Mucosa of gallbladder (tissue), 1 donor: ENCODE measurements at regions not wholly inside any gene's neighbourhood (a gene's known extent, or its start where the extent isn't known, plus 50 kb on each side); places are given as distances from the start of the nearest gene placed in this dataset.
"Not testable (repeated sequence)": the region's sequence is repeated elsewhere in the genome, so short reads cannot be mapped to it uniquely, and the experiment has no call there.

Experiments
- DNase-seq: peaks from one replicate; pipeline ENCODE4 v3.0.0-alpha.2; 2020; ENCODE audit warnings: low spot score
- donor health status: DM: no; HTN: no; CAD: no.

GRCh38 chr9:24856601-24857000 is 310.9 kb upstream of the IZUMO3 start:
- DNase-seq, result not testable (repeated sequence)

- DNase-seq, result no peak
Measured at GRCh38 chr9:24846248-24846912, 300.7 kb upstream of the IZUMO3 start.

- DNase-seq, result no peak
Measured at GRCh38 chr9:24844217-24844616, 298.5 kb upstream of the IZUMO3 start.

GRCh38 chr9:24841993-24842392 is 296.3 kb upstream of the IZUMO3 start:
- no peak for DNase-seq

- no peak for DNase-seq
Measured at GRCh38 chr9:24832307-24832706, 286.6 kb upstream of the IZUMO3 start.

- DNase-seq, result no peak
Measured at GRCh38 chr9:24828687-24829086, 283.0 kb upstream of the IZUMO3 start.

GRCh38 chr9:24824607-24825006 is 278.9 kb upstream of the IZUMO3 start:
- no peak for DNase-seq

GRCh38 chr9:24820196-24820595 is 274.5 kb upstream of the IZUMO3 start:
- DNase-seq, result no peak

GRCh38 chr9:24817756-24818155 is 272.1 kb upstream of the IZUMO3 start:
- no peak for DNase-seq

- DNase-seq, result no peak
Measured at GRCh38 chr9:24816006-24816405, 270.3 kb upstream of the IZUMO3 start.

GRCh38 chr9:24801344-24801743 is 255.6 kb upstream of the IZUMO3 start:
- DNase-seq, result no peak

GRCh38 chr9:24793787-24794186 is 248.1 kb upstream of the IZUMO3 start:
- DNase-seq, result no peak

GRCh38 chr9:24776226-24776625 is 230.5 kb upstream of the IZUMO3 start:
- DNase-seq, result no peak

GRCh38 chr9:24774199-24774598 is 228.5 kb upstream of the IZUMO3 start:
- not testable (repeated sequence) for DNase-seq

- DNase-seq, result no peak
Measured at GRCh38 chr9:24766081-24766480, 220.4 kb upstream of the IZUMO3 start.

- no peak for DNase-seq
Measured at GRCh38 chr9:24765025-24765756, 219.5 kb upstream of the IZUMO3 start.

GRCh38 chr9:24738421-24738961 is 192.8 kb upstream of the IZUMO3 start:
- no peak for DNase-seq

- no peak for DNase-seq
Measured at GRCh38 chr9:24731754-24732153, 186.1 kb upstream of the IZUMO3 start.

GRCh38 chr9:24721621-24722020 is 175.9 kb upstream of the IZUMO3 start:
- no peak for DNase-seq

GRCh38 chr9:24712206-24712605 is 166.5 kb upstream of the IZUMO3 start:
- no peak for DNase-seq

- DNase-seq, result no peak
Measured at GRCh38 chr9:24708814-24709213, 163.1 kb upstream of the IZUMO3 start.

GRCh38 chr9:24698881-24699518 is 153.3 kb upstream of the IZUMO3 start:
- DNase-seq, result no peak

GRCh38 chr9:24672336-24672735 is 126.6 kb upstream of the IZUMO3 start:
- no peak for DNase-seq
